C4-2B (cell line): ENCODE measurements at regions not wholly inside any gene's neighbourhood (a gene's known extent, or its start where the extent isn't known, plus 50 kb on each side); places are given as distances from the start of the nearest gene placed in this dataset.

Experiments
- ZFX ChIP-seq: fragments of 450-650 bp; IDR thresholded peaks from 2 replicates; pipeline ENCODE4 v1.6.1; 2017
- TF ChIP-seq, protein P1 (sequence below): fragments of 450-650 bp; conservative IDR thresholded peaks from 2 replicates; pipeline ENCODE4 v1.5.1; 2017; ENCODE audit warnings: mild to moderate bottlenecking

DNA sequence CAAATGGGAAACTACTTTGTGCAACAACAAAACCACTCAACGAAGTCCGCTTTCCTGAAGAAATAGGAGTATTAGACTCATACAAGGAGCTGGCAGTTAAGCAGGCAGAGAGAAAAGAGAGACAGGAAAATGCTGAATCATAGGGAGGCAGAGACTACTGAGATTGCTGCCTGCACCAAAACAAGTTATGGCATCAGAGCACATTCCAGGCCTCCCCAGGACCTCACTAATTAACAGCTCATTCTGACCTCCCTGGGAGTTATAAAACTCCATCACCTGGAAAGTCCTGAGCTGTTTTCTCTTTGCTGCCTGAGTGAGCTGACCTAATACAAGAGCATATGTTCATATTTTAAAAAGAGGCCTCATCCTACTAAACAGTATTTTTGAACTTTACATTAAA lies 741.0 kb downstream of the MCTP2 start:
- TF ChIP-seq, protein P1, sequence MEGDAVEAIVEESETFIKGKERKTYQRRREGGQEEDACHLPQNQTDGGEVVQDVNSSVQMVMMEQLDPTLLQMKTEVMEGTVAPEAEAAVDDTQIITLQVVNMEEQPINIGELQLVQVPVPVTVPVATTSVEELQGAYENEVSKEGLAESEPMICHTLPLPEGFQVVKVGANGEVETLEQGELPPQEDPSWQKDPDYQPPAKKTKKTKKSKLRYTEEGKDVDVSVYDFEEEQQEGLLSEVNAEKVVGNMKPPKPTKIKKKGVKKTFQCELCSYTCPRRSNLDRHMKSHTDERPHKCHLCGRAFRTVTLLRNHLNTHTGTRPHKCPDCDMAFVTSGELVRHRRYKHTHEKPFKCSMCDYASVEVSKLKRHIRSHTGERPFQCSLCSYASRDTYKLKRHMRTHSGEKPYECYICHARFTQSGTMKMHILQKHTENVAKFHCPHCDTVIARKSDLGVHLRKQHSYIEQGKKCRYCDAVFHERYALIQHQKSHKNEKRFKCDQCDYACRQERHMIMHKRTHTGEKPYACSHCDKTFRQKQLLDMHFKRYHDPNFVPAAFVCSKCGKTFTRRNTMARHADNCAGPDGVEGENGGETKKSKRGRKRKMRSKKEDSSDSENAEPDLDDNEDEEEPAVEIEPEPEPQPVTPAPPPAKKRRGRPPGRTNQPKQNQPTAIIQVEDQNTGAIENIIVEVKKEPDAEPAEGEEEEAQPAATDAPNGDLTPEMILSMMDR, result no peak
- TF ChIP-seq ZFX, result no peak
